ENCODE measurements at regions not wholly inside any gene's neighbourhood (a gene's known extent, or its start where the extent isn't known, plus 50 kb on each side); places are given as distances from the start of the nearest gene placed in this dataset.
"Not testable (repeated sequence)": the region's sequence is repeated elsewhere in the genome, so short reads cannot be mapped to it uniquely, and the experiment has no call there.

DNA sequence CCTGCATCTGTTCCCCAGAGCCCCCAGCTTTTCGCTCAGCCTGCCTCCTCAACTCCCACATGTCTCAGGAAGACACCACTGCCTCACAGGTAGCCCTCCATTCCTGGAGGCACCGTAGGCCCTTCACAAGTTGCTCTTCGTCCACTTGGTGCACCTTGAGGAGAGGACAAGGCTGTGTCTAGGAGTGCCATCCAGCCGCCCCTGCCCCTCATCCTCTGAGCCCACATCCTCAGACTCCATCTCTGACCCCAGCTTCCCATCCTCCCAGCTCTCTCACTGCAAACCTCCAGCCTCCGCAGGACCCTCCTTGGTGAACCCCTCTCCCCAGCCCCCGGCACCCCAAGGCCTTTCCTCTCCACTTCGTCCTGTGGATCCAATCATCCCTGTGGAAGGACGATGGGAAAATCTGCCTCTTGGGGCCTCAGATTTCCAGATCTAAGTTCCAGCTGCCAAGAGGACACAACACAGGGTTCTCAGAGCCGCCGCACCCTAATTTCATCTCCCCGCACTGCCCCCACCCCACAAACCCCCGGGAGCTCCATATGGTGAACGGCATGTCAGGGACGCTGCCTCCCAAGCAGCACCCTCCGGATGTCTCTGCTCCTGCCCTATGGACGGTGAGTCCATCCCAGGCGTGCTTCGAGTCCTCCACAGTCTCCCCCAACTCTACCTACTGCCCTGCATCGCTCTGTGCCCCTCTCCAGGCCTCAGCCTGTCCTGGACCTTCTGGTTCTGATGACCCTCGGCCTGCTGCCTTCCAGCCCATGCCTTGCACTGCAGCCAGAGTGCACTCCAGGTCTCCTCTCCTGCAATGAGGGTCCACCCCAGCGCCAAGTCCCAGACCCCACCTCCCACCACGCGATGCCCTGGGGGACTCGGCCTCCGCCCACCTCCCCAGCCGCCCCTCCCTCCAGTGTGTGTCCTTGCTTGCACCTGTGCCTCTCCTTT lies 314.1 kb upstream of the DIO3 start:
- no peak for DNase-seq (ENCODE audit: low read depth)

DNA sequence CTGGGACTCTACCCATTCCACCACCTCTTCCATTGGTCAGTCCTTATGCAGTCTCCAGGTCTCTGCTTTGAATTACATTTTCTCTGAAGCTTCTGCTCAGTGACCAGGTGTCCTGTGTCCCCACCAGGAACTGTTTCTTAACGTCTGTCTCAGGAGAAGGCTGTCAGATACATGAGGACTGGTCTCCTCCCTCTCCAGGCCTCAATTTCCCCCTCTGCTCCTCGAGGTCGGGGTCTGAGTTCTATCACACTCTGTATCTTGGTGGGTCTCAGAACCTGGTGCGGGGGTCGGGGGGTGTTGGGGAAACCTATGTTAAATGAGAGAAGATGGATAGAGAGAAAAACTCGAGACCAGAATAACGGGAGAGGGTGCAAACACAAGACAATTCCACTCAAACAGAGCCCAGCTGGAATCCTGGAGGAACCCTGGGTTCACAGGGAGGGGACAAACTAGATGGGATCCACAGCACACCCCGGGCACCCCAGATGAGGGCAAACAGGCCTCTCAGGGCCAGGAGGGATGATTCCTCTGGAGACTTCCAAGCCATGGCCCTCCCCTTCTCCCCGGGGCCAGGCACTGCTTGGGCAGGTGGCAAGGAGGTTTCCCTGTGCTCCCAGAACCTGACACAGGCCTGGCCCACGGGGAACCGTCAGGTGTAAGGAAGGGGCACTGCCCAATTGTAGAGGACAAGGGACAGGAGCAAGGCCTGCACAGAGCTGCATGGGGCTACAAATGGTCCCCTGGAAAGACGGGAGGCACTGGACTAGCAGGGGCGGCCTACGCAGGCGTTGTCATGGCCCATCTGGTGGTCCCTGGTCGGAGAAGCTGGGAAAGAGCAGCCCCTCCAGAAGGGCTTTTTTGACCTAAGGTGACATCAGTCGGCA lies 313.2 kb upstream of the DIO3 start:
- DNase-seq (ENCODE audit: low read depth): no peak

DNA sequence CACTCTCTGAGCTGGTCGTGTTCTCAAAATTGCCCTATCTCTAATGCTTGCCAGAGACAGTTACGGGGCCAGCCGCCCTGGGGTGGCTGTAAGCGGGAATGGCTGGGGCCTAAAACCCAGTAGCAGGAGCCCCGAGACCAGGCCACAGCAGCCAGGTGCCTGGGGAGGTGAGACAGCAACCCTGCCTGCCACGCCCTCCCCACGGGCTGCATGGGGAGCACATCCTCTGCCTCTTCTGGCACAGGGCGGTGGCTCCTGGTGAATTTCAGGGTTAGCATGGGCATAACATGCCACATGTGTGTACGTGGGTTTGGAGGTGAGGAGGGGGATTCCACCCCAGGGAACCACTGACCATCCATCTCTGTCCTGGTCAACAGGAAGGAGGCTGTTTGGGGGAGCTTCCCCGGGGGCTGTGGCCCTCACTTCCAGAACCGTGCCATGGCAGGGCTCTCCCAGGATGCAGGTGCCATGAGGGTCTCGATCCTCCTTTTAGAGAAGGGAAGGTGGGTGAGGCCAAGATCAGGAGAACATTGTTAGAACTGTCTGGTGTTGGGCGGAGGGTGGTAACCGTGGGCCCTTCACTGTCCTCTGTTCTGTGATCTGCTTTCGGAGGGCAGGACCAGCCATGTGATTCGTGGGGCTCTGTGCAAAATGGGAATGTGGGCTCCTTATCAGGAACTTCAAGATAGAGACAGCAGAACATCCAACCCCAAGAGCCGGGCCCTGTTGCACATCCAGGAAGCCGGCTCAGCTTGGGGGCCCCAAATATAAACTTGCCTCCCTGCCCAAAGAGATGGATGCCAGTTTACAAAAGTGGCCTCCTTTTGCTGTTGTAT lies 312.2 kb upstream of the DIO3 start:
- no peak for DNase-seq (ENCODE audit: low read depth)

DNA sequence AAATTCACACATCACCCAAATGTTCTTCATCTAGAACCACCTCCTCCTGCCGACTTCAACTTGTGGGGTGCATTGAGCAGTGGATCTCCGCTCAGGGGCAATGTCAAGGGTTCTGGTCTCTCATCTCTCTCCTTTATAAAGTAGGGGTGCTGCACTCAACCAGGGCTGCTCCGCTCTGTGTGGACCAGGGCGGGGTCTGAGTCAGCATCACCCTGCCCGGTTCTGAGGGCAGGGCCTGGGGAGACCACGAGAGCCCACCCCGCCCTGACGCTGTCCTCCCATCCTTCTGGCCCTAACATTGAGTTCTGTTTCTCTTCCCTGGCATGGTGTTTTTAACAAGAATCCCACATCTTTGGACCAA lies 311.6 kb upstream of the DIO3 start:
- DNase-seq (ENCODE audit: low read depth): no peak

DNA sequence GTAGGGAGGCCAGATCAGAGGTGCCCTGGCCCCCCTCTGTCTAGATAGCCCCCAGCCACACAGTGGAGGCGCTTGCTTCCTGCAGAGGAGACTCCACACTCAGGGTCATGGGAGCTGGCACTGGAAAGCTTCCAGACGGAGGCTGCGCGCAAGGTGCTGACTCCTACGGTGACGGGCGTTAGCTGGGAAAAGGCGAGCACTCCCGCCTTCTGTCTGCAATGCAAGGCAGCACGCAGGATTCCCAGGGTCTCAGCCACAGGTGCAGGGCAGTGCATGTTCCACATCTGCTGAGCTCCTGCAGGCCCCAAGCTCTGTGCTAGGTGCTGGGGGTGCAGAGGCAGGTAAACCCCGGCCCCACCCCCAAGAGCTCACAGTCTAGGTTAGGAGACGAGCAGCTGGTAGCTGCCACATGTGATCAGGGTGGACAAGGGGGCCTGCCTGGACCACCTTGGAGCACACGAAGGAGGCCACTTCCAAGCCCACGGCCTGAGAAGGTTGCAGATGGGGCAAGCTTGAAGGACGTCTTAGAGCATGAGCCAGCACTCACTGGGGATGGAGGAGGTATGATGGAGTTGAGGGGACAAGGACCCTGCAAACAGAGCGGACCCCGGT lies 310.9 kb upstream of the DIO3 start:
- no peak for DNase-seq (ENCODE audit: low read depth)

DNA sequence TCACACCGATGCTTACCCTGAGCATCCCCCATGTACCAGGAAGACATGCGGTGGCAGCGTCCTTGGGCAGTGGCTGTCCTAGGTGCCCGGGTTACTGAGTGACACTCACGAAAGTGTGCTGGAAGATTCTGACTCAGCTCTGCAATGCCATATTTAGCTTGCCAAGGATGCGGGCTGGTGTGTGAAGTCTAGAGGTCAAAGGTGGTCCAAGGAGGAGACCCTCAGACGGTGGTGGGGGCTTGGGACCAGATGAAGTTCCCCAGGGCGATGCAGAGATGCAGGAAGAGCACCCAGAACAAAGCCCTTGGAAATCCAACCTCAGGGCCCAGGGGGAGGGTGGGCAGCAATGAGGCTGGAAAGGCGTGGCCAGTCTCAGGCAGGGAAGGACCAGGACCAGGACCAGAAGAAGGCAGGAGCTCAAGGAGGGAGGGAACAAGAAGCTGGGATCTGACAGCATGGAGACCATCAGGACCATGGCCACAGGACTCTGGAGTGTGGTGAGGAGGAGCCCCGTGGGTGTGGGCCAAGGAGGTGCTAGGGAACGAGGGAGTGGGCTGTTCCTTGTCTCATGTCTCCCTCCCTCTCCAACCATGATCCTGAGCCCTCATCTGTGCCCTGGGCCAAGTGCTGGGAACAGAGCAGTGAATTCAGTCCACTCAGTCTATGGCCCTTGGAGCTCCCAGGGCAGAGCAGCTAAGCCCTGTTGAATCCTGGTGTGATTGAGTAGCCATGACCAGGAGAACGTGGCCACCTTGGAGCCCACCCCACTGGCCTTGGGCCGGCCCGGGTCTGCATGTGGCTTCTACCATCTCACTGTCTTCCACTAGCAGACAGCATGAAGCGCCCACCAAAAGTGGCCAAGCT lies 310.1 kb upstream of the DIO3 start:
- no peak for DNase-seq (ENCODE audit: low read depth)

DNA sequence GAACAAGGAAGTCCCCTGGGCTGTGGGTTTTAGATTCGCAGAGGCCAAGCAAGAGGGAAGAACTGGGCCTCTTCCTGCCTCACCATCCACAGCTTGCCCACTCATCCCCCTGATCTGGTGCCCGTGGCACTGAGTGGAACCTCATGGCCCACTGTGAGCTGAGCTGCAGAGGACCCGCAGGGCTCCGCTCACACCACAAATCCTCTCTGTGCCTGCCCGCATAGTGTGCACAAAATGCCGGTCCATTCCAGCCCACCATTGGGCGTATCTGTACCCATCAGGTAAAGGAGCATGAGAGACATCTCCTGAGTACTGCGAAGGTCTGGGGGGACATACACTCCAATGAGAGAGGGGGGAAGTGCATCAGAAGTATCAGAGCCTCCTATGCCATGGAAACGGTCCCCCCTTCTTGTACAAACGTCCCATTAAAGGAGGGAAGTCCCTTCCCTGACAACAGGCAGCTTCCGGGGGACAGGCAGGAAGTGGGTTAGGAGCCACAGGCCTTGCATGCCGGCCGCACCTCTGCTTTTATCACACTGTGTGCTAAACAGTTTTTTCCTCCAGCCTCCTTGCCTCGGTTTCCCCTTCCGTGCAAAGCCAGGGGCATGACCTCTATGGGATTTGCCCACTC lies 309.4 kb upstream of the DIO3 start:
- DNase-seq (ENCODE audit: low read depth): no peak

DNA sequence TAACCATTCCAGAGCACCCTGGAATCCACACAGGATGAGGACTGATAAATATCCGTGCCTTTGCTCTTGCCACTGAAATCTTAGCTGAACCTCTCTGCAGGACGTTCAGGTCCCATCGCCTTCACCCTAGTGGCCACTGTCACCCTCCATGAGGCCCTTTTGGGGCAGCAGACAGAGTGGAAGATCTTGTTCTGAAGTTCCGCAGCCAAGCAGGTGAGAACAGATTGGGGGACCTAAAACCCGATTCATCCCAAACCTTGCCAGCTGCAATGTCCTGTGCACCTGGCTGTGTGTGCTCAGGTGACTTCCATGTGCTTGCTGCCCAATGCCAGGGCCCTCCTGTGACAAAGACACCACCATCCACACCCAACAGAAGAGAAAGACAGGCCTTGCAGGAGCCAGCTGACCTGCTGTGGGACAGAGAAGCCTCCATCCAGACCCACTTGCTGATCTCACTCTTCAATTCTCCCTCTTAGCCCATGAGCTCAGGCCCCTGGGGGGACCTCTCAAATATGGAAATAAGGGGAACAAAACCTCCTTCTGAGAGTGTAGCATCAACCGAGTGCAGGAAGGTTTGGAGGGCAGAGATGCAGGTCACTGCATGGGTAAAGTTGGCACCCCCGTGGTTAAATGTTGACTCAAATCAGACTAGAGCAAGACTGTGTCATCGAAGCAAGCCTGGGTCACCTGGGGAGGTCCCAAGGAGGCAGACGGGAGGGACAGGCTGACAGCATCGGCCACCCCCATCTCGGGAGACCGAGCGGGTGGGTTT lies 308.7 kb upstream of the DIO3 start:
- DNase-seq (ENCODE audit: low read depth): no peak

DNA sequence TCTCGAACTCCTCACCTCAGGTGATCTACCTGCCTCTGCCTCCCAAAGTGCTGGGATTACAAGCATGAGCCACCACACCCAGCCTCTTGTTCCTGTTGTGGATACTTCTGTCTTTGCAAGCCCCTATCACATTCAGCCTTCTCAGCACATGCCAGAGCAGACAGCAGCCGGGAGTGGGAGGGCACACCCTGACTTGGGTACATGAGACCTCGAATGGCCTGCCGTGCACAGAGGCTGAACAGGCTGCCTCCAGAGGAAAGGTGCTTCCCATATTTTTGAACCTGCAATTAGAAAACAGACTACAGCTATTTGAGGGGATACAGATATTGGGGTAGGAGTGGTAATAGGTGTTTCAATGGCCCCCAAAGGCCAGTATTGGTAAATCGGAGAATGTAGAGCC lies 307.3 kb upstream of the DIO3 start:
- DNase-seq (ENCODE audit: low read depth): no peak

DNA sequence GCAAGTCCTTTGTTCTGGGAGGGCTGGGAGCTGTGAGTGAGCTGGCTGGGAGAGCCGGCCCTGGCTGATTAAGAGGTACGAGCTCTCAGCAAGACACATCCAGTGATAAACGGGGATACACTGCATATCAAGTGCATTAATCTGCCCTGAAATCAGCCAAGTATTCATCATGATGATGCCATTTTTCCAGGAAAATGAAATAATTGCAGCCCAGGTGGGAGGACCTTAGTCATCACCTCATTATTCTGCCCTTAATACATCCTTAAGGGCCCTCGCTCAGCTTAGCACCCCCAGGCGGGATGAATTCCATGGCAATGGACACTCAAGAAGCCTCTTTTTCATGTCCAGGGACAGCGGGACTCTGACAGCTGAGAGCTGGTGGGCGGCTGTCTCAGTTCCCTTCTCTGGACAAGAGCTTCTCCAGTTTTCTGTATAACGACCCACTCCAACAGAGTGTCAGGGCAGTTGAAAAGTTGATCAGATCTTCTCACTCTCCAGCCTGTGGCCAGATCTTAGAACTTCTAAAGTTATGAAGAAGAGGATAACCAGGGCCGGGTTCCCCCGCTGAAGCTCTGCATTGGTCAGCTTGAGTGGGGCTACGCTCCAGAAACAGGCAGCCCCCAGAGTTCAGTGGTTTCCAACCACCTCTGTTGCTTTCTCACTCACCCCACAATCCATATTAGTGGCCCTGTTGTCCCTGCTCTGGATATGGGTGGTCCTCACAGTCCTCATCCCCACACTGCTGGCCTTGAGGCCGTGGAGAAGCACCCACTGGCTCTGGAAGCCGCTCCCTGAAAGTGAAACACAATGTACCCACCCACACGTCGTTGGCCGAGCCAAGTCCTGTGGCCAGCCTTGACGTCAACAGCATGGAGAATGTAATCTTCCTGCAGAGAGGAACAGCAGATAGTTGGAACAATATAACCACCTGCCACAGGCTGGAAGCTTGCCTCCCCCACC lies 306.2 kb upstream of the DIO3 start:
- no peak for DNase-seq (ENCODE audit: low read depth)

DNA sequence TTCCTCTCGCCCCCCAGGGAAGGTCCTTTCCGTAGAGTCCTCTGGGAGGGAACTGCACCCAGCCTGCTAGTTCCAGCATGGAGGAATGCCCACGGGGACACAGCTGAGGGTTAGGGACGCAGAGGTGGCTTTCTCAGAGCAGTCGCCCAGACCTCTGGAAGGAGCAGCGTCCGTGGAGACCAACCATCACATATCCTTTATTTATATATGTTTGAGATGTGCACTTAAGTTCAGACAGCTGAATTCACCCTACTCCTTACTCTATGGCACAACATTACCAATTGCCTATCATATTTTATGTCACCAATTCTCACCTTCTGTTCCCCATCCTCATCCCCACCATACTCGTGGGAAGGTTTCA lies 305.6 kb upstream of the DIO3 start:
- DNase-seq (ENCODE audit: low read depth): no peak

DNA sequence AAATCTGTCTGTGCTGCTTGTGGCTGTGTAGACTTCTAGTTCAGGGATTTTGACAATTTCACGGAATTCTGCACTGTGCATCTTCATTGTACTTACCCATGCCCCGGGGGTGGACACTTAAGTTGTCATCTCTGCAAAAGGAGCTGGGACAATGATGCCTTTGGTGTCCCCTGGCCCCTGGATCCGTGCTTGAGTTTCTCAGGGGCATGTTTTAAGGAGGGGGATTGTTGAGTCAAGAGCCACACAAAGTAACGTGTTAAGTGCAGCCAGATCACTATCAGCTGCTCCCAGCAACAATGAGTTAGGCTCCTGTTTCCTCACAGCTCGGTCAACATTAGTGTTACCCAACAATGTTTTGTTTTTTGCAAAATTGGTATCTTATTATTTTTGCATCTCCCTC lies 305.0 kb upstream of the DIO3 start:
- DNase-seq (ENCODE audit: low read depth): no peak

DNA sequence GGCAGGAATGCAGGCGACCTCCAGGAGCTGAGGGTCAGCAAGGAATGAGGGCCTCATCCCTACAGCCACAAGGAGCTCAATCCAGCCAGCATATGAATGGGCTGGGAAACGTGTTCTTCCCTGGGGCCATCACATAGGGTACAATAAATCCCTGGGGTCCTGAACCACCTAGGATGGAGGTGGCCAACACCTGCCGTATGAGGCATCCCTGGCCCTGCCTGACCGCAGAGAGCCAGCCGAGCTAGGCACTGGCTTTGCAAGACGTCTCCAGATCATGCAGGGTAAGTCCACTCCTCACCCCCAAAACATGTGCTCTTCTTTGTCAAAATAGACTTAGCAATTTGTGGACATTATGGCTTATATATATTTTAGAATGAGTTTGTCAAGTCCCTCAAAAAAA lies 303.7 kb upstream of the DIO3 start:
- DNase-seq (ENCODE audit: low read depth): no peak

DNA sequence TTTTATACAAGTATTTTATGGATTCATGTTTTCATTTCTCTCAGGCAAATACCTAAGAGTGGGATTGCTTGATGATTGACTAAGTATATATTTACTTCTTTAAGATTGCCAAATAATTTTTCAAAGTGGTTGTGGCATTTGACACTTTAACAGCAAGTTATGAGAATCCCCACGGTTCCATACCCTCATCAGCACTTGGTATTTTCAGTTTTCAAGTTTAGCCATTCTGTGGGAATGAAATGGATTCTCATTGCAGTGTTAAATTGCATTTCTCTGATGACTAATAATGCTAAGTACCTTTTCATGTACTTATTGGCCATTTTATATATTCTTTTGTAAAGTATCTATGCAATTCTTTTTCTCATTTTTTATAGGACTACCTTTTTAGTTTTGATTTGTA lies 301.5 kb upstream of the DIO3 start:
- no peak for DNase-seq (ENCODE audit: low read depth)

DNA sequence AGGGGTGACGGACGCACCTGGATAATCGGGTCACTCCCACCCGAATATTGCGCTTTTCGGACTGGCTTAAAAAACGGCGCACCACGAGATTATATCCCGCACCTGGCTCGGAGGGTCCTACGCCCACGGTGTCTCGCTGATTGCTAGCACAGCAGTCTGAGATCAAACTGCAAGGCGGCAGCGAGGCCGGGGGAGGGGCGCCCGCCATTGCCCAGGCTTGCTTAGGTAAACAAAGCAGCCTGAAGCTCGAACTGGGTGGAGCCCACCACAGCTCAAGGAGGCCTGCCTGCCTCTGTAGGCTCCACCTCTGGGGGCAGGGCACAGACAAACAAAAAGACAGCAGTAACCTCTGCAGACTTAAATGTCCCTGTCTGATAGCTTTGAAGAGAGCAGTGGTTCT lies 294.9 kb upstream of the DIO3 start:
- DNase-seq (ENCODE audit: low read depth): not testable (repeated sequence)

DNA sequence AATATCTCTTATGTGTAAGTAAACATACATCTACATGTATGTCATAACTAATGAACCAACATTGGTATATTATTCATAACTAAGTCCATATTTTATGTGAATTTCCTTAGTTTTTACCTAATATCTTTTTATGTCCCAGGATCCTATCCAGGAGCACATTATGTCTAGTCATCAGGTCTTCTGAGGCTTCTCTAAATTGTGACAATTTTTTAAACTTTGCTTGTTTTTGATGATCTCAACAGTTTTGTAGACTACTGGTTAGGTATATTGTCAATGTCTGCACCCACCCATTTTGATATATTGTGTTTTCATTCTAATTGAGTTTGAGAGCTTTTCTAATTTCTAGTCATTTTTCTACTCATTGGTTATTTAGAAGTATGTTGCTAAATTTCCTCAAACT lies 288.2 kb upstream of the DIO3 start:
- no peak for DNase-seq (ENCODE audit: low read depth)

DNA sequence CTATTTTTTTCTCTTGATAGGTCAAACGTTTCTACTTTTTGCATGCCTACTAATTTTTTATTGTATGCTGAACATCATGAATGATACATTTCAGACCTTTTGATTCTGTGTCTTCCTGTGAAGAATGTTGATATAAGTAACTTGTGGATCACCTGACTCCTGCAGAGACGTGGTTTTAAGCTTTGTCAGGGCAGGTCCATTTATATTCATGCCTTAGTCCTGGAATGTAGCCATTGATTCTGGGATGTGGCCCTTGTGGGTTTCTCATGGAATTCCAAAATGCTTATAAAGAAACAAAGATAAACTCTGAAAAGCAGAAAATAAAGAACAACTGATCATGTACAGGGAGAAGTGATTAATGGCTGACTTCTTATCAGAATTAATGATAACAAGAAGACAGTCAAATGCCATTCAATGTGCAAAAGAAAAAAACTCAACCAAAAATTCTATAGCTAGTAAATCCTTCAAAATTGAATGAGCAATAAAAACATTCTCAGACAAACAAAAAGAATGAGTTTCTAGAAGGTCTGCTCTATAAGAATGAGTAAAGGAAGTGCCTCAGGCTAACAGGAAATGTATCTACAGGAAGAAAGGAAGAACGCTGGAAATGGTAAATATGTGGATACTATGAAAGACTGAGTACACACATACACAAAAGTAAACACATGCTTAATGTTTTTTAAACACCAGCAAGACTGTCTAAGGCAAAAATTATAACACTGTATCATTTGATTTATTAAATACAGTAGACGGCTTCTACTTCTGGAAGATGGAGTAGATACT lies 284.8 kb upstream of the DIO3 start:
- no peak for DNase-seq (ENCODE audit: low read depth)

DNA sequence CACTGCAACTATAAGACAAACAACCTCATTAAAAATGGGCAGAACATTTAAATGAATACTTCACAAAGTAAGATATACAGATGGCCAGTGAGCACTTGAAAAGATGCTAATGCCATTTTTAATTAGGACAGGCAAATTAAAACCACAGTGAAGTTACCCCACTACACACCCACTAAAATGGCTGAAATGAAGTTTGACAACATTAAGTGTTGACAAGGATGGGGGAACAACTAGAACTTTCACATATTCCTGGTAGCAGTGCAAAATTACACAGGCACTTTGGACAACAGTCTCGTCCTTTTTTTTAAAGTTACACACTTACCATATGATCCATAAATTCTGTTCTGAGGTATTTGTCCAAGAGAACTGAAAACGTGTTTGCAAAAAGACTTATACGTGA lies 278.9 kb upstream of the DIO3 start:
- DNase-seq (ENCODE audit: low read depth): no peak

All from HS-27A (cell line).